ENCODE measurements at regions not wholly inside any gene's neighbourhood (a gene's known extent, or its start where the extent isn't known, plus 50 kb on each side); places are given as distances from the start of the nearest gene placed in this dataset.

DNA sequence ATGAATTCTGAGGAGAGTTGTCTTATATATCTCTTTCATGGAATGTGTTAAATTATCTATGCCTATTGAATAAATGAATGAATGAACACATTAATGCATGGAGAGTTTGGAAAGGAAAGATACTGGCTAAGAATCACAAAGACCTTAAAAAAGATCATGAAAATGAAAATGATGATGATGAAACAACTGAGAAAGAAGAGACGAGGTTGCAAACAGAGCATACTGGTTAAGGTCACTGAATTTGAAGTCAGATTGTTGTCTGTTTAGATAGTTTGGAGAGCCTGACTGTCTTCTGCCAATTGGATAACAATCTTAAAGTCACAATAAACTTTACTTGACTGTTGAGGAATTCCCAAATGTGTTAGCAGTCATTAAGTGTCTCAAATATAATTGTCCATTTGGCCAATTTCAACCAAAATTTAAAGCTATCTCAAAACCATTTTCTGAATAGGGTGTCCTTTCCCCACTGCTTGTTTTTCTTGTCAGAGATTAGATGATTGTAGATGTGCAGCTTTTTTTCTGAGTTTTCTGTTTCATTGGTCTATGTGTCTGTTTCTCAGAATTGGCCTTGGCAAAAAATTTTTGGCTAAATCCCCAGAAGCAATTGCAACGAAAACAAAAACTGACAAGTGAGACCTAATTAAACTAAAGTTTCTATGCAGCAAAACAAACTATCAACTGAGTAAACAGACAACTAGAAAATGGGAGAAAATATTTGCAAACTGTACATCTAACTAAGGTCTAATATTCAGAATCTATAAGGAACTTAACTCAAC lies 132.2 kb downstream of the PTGER3 start:
- Histone ChIP-seq H4K20me1 (ENCODE audit: control insufficient read depth, insufficient read depth) (no peaks in the 10 kb centered on the region), H3K27ac (ENCODE audit: control insufficient read depth, insufficient read depth) (no peak overlapping the region), H3K4me2 (ENCODE audit: control insufficient read depth, insufficient read depth) (no peak overlapping the region), H3K4me3 (no peak overlapping the region), H3K36me3 (ENCODE audit: control insufficient read depth in 2 of 2, insufficient read depth in 2 of 2, low read length in 1 of 2) (no peaks in the 10 kb centered on the region), H3K4me1 (ENCODE audit: control insufficient read depth, insufficient read depth, low read length) (no peaks in the 10 kb centered on the region), H3K27me3 (replicated peaks in 1 of 2; ENCODE audit: control insufficient read depth in 2 of 2, insufficient read depth in 2 of 2, low read length in 1 of 2) (no peaks in the 10 kb centered on the region), H2AFZ (ENCODE audit: control insufficient read depth, low read depth, low read length) (no peak overlapping the region), H3K9ac (ENCODE audit: control insufficient read depth, insufficient read depth, low read length) (no peak overlapping the region), H3K9me3 (replicated peaks; ENCODE audit: control insufficient read depth, insufficient read depth, low read length) (no peaks in the 10 kb centered on the region), H3K79me2 (ENCODE audit: control insufficient read depth, insufficient read depth, low read length) (no peaks in the 10 kb centered on the region)
- intact Hi-C loops (cut with micrococcal nuclease; ENCODE audit: unreplicated experiment) (no loop called here), in situ Hi-C loops (cut with MboI) (no loop called here)
- ChIA-PET RAD21 (ENCODE audit: unreplicated experiment) (no interaction called here), POLR2A (no interaction called here), CTCF (no interaction called here), SMC1A (ENCODE audit: uncharacterized antibody, unreplicated experiment) (interaction anchor here (1.2 kb wide), 1 partner anchor 43 kb away, joined by 4 read pairs; no protein-coding TSS in a partner anchor)
- 0% methylated on average over 2 of the region's 2 CpGs for WGBS (ENCODE audit: insufficient coverage, insufficient replicate concordance, low lambda C conversion rate, missing lambda C conversion rate)
- ATAC-seq (no peak), DNase-seq (ENCODE audit: low read depth, low spot score) (no peak), FAIRE-seq (no peak)
- no TSS peak for BruUV-seq (replicated peaks)
- TF ChIP-seq ZBED1 (IDR thresholded peaks at IDR 0.05; ENCODE audit: borderline replicate concordance), result no peak
- TF ChIP-seq ZBTB11 (CRISPR knock-in tag; IDR thresholded peaks at IDR 0.05), result no peak
- TF ChIP-seq EED (IDR thresholded peaks at IDR 0.05; ENCODE audit: low read depth), result no peak
- TF ChIP-seq ZNF687 (IDR thresholded peaks at IDR 0.05), result no peak
- no peak for TF ChIP-seq SMAD1 (IDR thresholded peaks at IDR 0.05; ENCODE audit: low read depth, partially characterized antibody)
- TF ChIP-seq RAD21 (IDR thresholded peaks at IDR 0.05; ENCODE audit: insufficient read depth, low read depth, low read length), result no peak
- TF ChIP-seq SP1 (IDR thresholded peaks at IDR 0.05; ENCODE audit: low read depth, low read length), result no peak
- no peak for TF ChIP-seq ZZZ3 (IDR thresholded peaks at IDR 0.05; ENCODE audit: control insufficient read depth, insufficient read length, low read depth)
- TF ChIP-seq, protein P1, sequence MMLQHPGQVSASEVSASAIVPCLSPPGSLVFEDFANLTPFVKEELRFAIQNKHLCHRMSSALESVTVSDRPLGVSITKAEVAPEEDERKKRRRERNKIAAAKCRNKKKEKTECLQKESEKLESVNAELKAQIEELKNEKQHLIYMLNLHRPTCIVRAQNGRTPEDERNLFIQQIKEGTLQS (IDR thresholded peaks at IDR 0.05; ENCODE audit: borderline replicate concordance, extremely low read depth, low read depth, low read length), result no peak
- no peak for TF ChIP-seq TCF3 (IDR thresholded peaks at IDR 0.05; ENCODE audit: borderline replicate concordance, insufficient read depth, low read depth, low read length)
- TF ChIP-seq LARP7 (IDR thresholded peaks at IDR 0.05), result no peak
- TF ChIP-seq RAD51 (IDR thresholded peaks at IDR 0.05), result no peak
- no peak for TF ChIP-seq FOS (IDR thresholded peaks at IDR 0.05; ENCODE audit: borderline replicate concordance, extremely low read depth, insufficient read length)

Data from GM12878 (cell line).